GM12874 (cell line): ENCODE measurements at regions not wholly inside any gene's neighbourhood (a gene's known extent, or its start where the extent isn't known, plus 50 kb on each side); places are given as distances from the start of the nearest gene placed in this dataset.

Experiments used
- TF ChIP-seq, protein P1 (sequence below): IDR thresholded peaks from 2 replicates; pipeline ENCODE4 v1.5.1; 2011; ENCODE audit warnings: low read depth, mild to moderate bottlenecking, control low read depth, low read length, moderate library complexity; ENCODE audit not compliant: insufficient read depth

DNA sequence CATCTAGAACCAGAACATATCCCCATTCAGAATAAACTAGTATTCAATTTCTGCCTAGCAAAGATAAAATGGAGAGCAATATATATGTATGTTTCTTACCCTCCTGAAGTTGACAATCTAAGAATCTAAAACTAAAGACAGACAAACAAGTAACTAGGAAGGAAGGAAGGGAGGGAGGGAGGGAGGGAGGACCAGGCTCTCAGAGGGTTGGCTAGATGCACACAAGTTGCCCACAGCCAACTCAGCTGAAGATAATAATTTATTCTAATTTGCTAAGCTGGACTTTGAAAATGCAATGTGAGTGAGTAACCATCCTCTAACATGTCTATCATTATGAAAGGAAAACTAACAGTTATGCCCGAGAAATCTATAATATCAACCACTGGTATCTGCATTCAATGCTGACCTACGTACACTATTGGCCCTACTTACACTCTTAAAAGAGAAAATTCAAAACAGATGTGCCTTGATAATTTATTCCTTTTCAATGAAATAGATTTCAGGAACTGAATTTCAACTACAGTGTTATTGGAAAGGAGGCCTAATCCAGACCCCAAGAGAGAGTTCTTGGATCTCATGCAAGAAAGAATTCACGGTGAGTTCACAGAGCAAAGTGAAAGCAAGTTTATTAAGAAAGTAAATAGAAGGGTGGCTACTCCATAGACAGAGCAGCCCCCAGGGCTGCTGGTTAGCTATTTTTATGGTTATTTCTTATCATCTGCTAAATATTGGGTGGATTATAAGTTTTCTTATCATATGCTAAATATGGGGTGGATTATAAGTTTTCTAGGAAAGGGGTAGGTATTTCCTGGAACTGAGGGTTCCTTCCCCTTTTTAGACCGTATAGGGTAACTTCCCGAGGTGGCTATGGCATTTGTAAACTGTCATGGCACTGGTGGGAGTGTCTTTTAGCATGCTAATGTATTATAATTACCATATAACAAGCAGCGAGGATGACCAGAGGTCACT lies 288.5 kb upstream of the SLC39A10 start:
- TF ChIP-seq, protein P1, sequence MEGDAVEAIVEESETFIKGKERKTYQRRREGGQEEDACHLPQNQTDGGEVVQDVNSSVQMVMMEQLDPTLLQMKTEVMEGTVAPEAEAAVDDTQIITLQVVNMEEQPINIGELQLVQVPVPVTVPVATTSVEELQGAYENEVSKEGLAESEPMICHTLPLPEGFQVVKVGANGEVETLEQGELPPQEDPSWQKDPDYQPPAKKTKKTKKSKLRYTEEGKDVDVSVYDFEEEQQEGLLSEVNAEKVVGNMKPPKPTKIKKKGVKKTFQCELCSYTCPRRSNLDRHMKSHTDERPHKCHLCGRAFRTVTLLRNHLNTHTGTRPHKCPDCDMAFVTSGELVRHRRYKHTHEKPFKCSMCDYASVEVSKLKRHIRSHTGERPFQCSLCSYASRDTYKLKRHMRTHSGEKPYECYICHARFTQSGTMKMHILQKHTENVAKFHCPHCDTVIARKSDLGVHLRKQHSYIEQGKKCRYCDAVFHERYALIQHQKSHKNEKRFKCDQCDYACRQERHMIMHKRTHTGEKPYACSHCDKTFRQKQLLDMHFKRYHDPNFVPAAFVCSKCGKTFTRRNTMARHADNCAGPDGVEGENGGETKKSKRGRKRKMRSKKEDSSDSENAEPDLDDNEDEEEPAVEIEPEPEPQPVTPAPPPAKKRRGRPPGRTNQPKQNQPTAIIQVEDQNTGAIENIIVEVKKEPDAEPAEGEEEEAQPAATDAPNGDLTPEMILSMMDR, result no peak

DNA sequence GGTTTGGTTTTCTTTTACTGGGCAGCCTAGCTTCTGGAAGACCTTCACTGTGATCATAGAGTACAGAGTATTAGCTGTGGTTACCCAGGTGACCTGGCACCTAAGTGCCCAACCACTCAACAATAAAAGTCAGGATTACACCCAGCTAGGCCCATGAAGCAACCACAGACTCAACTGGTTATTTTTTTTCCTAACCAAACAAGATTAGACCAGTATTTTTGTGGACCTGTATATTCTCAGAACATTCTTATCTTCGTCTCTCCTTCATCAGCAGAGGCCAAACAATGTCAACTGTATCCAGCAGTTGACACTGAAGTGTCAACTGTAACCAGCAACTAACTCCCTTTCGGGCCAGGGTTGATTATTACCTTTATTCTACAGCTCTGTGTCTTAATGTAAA lies 289.2 kb upstream of the SLC39A10 start:
- TF ChIP-seq, protein P1, result no peak

DNA sequence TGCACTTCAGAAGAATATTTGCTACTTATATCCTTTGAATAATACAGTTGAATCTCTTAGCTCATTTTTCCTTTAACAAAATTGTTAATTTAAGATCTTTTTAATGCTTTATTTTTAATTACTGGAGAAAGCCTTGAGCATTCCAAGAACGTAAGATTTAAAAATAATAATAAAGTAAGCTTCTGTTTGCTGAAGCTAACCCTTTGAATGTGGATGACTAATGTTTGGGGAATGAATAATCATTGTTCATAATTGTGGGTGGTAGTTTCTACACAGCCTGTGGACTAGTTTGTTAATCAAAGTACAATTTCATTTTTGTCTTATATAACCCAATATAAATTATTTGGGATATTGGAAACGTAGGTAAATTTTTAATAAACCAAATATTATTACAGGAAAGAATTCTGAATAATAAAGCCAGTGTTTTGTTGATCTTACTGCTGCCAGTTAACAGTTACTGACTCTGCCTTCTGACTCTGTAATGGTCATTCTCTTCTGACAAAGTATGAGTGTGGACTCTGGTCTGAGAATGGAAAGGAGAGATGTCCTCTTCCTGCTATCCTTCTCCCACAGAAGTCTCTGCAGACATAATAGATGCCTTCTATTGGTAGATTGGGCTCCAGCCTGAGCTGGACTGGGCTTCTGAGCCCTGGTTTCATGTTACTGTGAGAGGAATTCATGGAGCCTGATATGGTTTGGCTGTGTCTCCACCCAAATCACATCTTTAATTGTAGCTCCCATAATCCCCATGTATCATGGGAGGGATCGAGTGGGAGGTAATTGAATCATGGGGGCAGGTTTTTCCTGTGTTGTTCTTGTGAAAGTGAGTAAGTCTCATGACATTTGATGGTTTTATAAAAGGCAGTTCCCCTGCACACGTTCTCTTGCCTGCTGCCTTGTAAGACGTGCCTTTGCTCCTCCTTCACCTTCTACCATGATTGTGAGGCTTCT lies 292.7 kb upstream of the SLC39A10 start:
- TF ChIP-seq, protein P1, result no peak

DNA sequence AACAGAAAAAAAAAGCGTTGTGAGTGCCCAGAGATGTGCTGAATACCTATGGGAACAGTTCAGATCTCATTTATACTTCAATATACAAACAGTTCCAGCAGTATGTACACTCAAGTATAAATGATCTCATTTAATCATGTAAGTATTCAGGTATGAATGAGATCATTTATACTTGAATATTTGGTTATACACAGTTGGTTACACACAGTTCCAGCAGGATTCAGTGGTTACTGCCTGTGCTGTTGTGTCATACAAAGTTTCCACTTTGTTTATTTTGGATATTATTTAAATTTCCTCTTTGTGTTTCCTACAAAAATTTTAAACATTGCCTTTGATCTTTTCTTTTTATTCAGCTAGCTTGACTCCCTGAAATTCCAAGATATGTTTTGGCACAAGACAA lies 293.5 kb upstream of the SLC39A10 start:
- TF ChIP-seq, protein P1, result no peak

DNA sequence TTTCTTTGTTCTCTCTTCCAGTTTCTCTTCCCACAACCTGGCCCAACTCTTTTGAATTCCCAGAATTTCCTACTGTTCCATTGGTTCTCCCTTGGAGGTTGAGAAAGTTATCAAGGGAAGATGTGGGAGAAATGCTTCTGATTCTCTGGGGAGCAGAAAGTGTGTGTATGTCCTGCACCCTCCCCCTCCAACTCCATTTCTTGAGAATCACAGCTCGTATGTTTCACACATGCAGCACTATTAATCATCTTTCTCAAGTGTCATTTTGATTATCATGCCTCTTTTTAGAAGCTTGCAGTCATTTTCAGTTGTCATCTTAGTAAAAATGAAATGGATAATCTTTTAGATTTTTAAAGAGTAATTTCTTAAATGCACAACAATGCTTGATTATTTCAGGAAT lies 296.8 kb upstream of the SLC39A10 start:
- TF ChIP-seq, protein P1, result no peak

DNA sequence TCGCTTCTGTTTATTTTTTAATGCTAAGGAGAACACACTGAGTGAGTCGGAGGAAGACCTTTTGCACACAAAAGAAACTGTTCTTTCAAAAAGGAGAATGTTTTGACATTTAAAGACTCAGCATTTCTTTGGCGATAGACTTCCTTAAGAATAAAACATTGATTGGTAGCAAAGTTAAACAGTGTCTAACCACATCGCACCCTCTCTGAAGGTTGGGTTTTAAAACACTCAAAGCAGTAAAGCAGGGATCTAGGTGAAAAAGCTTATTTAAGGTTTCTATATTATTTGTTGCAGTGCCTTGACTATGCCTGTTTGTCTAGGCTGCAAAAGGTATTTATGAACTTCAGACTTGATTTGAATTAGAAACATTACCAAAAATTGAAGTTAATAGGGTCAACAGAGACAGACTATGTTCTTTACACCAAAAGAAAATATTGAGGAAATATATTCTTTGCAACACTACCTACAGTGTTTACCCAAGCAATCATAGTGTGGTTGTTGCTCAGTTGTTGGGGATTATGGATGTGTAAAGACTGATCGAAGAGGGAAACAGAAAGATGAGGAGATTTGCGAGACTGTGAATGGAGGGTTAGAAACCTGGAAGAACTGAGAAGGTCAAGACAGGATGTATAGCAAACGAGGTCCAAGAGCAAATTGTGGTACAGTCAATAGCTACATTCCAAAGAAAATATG lies 297.8 kb upstream of the SLC39A10 start:
- TF ChIP-seq, protein P1, result no peak
